ENCODE measurements at regions not wholly inside any gene's neighbourhood (a gene's known extent, or its start where the extent isn't known, plus 50 kb on each side); places are given as distances from the start of the nearest gene placed in this dataset.

- TF ChIP-seq EZH2 (IDR thresholded peaks at IDR 0.05; ENCODE audit: insufficient read depth, poor library complexity, severe bottlenecking): no peak
- no peak for TF ChIP-seq EZH2phosphoT487 (IDR thresholded peaks at IDR 0.05; ENCODE audit: insufficient read depth, low read depth)
Measured at GRCh38 chr3:182111967-182112366, 400.2 kb downstream of the SOX2 start.

All from GM23248 (cell line).